HepG2 (cell line): ENCODE measurements at regions not wholly inside any gene's neighbourhood (a gene's known extent, or its start where the extent isn't known, plus 50 kb on each side); places are given as distances from the start of the nearest gene placed in this dataset.

Experiments used
- ATAC-seq: fragments of 200-7000 bp; cut with Tn5 transposase; 3 replicates; pipeline ENCODE4 v1.9.1; 2020; ENCODE audit warnings: mild to moderate bottlenecking, moderate library complexity
- BruUV-seq: library from RNA; stranded (reverse); fragments of 400-500 nt; replicated peaks from 2 replicates; lab custom pipeline; 2021; lab: Mats Ljungman, UMichigan
- CTCF ChIA-PET: fragments of 300-600 bp; formaldehyde crosslinking; extraction: SDS; loops from one replicate; lab custom pipeline; 2021; ENCODE audit warnings: low total read pairs, inconsistent platforms, low intra/inter-chr PET ratio; lab: Yijun Ruan, JAX
- POLR2A ChIA-PET: fragments of 350-600 bp; sonication (Branson Sonifier 250); formaldehyde crosslinking; loops from one replicate; lab custom pipeline; 2020; ENCODE audit warnings: antibody characterized with exemption, inconsistent platforms; lab: Yijun Ruan, JAX
- DNase-seq: peaks from one replicate; pipeline ENCODE4 v3.0.0-alpha.2; 2015; ENCODE audit warnings: low spot score
- FAIRE-seq: peaks from 3 replicates; lab custom pipeline; 2011; peaks lifted over from hg19 to GRCh38; lab: Jason Lieb, UNC
- H2AFZ ChIP-seq: one replicate; pipeline ENCODE4 v1.6.1; 2011; ENCODE audit warnings: low read length, inconsistent platforms
- H3K27ac ChIP-seq: fragments of 300-600 bp; 3 replicates; pipeline ENCODE4 v1.8.0; 2011; ENCODE audit warnings: mixed run types, mild to moderate bottlenecking, mixed read lengths, low read length, inconsistent platforms; ENCODE audit not compliant: insufficient read depth; ENCODE audit errors: extremely low read length
- H3K27me3 ChIP-seq, 2 experiments: fragments of 200-600 bp in 1 of 2; 2 replicates in 1 of 2; 3 replicates in 1 of 2; pipeline versions ENCODE4 v1.6.0 to v1.8.0; 2011; ENCODE audit warnings: low read length in 2 of 2, mild to moderate bottlenecking in 2 of 2, moderate library complexity in 2 of 2, inconsistent platforms in 1 of 2; ENCODE audit not compliant: insufficient read depth in 2 of 2, control insufficient read depth in 1 of 2
- H3K36me3 ChIP-seq, 2 experiments: fragments of 200-600 bp in 1 of 2; replicated peaks in 1 of 2; 2 replicates in 1 of 2; 3 replicates in 1 of 2; pipeline versions ENCODE4 v1.5.1 to v1.8.0; 2011; ENCODE audit warnings: low read length in 2 of 2, inconsistent platforms in 1 of 2; ENCODE audit not compliant: insufficient read depth in 2 of 2, control insufficient read depth in 1 of 2
- H3K4me1 ChIP-seq: 2 replicates; pipeline ENCODE4 v1.5.1; 2012; ENCODE audit warnings: low read length, inconsistent platforms; ENCODE audit not compliant: insufficient read depth
- H3K4me2 ChIP-seq: 2 replicates; pipeline ENCODE4 v1.6.0; 2011; ENCODE audit warnings: low read depth, low read length, inconsistent platforms
- H3K4me3 ChIP-seq, 3 experiments: fragments of 200-600 bp in 1 of 3; sonication (generic), shearing (Covaris generic) in 1 of 3; replicated peaks in 1 of 3; 2 replicates each; pipeline ENCODE4 v1.5.1; 2011 to 2016; ENCODE audit warnings: low read length in 3 of 3, inconsistent platforms in 2 of 3, low read depth in 2 of 3, mild to moderate bottlenecking in 2 of 3, control low read depth in 1 of 3, mixed read lengths in 1 of 3; ENCODE audit not compliant: insufficient read depth in 1 of 3
- H3K79me2 ChIP-seq: one replicate; pipeline ENCODE4 v1.6.1; 2011; ENCODE audit warnings: low read length, inconsistent platforms; ENCODE audit not compliant: insufficient read depth
- H3K9ac ChIP-seq: 2 replicates; pipeline ENCODE4 v1.6.0; 2011; ENCODE audit warnings: mild to moderate bottlenecking, low read depth, low read length, inconsistent platforms; ENCODE audit not compliant: insufficient read depth
- H3K9me3 ChIP-seq: 2 replicates; pipeline ENCODE4 v1.5.1; 2012; ENCODE audit warnings: mild to moderate bottlenecking, low read length
- H4K20me1 ChIP-seq: 2 replicates; pipeline ENCODE4 v1.6.0; 2011; ENCODE audit warnings: inconsistent platforms, mild to moderate bottlenecking, low read length, moderate library complexity; ENCODE audit not compliant: insufficient read depth
- HIVEP1 ChIP-seq: sonication (generic); formaldehyde crosslinking; IDR thresholded peaks from 2 replicates; pipeline ENCODE4 v1.4.0; 2020; ENCODE audit warnings: mild to moderate bottlenecking, missing genetic modification reagents
- PCBP1 ChIP-seq: fragments of 200-400 bp; formaldehyde crosslinking; IDR thresholded peaks from 2 replicates; pipeline ENCODE4 v1.6.1; 2017; ENCODE audit warnings: mild to moderate bottlenecking, low read depth, low read length, borderline replicate concordance
- SKI ChIP-seq: fragments of 450-650 bp; IDR thresholded peaks from one replicate; pipeline ENCODE4 v1.6.1; 2018; ENCODE audit warnings: mild to moderate bottlenecking; ENCODE audit not compliant: partially characterized antibody
- TP53 ChIP-seq: sonication (generic); formaldehyde crosslinking; conservative IDR thresholded peaks from 2 replicates; pipeline ENCODE4 v1.4.0; 2020; ENCODE audit warnings: missing genetic modification reagents
- WGBS: methylation state at CpG from one replicate; pipeline ENCODE4 v1.1.6; 2017; ENCODE audit warnings: low lambda C conversion rate; 5-methylcytosine and 5-hydroxymethylcytosine counted together
- in situ Hi-C: cut with HindIII; loops from 2 replicates; pipeline ENCODE4 v1.10.0; 2017; ENCODE audit warnings: low pct_unique_long_range_greater_than_20kb; ENCODE audit not compliant: extremely low pct_ligation_motif_present
- intact Hi-C: fragments of 100-400 bp; cut with micrococcal nuclease; formaldehyde crosslinking; loops from one replicate; pipeline ENCODE4 v1.10.0; 2022; ENCODE audit not compliant: unreplicated experiment
- TF ChIP-seq, protein P1 (sequence below): sonication (generic); formaldehyde crosslinking; IDR thresholded peaks from 2 replicates; pipeline ENCODE4 v1.4.0; 2020; ENCODE audit warnings: low read depth, missing genetic modification reagents

DNA sequence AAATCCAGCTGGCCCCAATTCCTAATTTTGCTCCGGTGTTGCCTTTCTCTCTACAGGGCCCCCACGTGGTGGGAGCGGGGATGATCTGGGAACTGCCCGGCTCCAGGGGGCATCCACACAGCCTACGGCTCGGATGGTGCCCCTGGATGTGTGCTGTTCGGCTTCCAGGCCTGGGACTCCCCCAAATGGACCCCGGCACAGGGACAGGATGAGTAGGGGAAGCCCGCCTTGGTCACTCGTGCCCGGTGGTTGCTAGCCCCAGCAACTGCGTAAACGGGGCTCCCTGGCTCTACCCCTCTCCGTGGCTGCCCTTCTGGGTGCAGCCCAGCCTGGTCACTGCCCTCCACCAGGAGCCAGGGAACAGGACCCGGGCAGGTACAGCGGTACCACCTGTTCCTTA is 111.5 kb downstream of the TEX26 start:
- Histone ChIP-seq H3K4me2 (no peak overlapping the region), H3K9me3 (no peaks in the 10 kb centered on the region), H3K4me3 (no peak overlapping the region), H3K27ac (no peak overlapping the region), H3K9ac (no peak overlapping the region), H3K4me1 (peaks cover 33% of the 10 kb centered on the region), H2AFZ (no peak overlapping the region), H4K20me1 (no peaks in the 10 kb centered on the region), H3K36me3 (no peaks in the 10 kb centered on the region), H3K79me2 (no peaks in the 10 kb centered on the region), H3K27me3 (no peaks in the 10 kb centered on the region; a peak in 2 of 5 replicates)
- ChIA-PET CTCF (no interaction called here), POLR2A (no interaction called here)
- DNase-seq (peak; percentile 9), FAIRE-seq (no peak), ATAC-seq (peak; percentile 66)
- intact Hi-C loops (loop anchor here (2.0 to 10.0 kb wide), 3 partner anchors 179 to 912 kb away; no protein-coding TSS in a partner anchor), in situ Hi-C loops (loop anchor here (5.0 to 10.0 kb wide), 4 partner anchors 189 to 429 kb away; partner anchors contain the start of gene USPL1)
- TF ChIP-seq PCBP1 = 0 out of 2 replicates have a peak, but pooled peaks have one; percentile 19
- TF ChIP-seq, protein P1, sequence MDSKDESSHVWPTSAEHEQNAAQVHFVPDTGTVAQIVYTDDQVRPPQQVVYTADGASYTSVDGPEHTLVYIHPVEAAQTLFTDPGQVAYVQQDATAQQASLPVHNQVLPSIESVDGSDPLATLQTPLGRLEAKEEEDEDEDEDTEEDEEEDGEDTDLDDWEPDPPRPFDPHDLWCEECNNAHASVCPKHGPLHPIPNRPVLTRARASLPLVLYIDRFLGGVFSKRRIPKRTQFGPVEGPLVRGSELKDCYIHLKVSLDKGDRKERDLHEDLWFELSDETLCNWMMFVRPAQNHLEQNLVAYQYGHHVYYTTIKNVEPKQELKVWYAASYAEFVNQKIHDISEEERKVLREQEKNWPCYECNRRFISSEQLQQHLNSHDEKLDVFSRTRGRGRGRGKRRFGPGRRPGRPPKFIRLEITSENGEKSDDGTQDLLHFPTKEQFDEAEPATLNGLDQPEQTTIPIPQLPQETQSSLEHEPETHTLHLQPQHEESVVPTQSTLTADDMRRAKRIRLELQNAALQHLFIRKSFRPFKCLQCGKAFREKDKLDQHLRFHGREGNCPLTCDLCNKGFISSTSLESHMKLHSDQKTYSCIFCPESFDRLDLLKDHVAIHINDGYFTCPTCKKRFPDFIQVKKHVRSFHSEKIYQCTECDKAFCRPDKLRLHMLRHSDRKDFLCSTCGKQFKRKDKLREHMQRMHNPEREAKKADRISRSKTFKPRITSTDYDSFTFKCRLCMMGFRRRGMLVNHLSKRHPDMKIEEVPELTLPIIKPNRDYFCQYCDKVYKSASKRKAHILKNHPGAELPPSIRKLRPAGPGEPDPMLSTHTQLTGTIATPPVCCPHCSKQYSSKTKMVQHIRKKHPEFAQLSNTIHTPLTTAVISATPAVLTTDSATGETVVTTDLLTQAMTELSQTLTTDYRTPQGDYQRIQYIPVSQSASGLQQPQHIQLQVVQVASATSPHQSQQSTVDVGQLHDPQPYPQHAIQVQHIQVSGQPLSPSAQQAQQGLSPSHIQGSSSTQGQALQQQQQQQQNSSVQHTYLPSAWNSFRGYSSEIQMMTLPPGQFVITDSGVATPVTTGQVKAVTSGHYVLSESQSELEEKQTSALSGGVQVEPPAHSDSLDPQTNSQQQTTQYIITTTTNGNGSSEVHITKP (CRISPR knock-in tag) = no peak
- TF ChIP-seq SKI = no peak
- no peak for TF ChIP-seq HIVEP1 (CRISPR knock-in tag)
- TF ChIP-seq TP53 (CRISPR knock-in tag) = no peak
- 81% methylated on average over 2 of the region's 16 CpGs for WGBS
- no TSS peak for BruUV-seq
